Body of pancreas (tissue), 4 donors: ENCODE measurements at regions not wholly inside any gene's neighbourhood (a gene's known extent, or its start where the extent isn't known, plus 50 kb on each side); places are given as distances from the start of the nearest gene placed in this dataset.

Experiments
- ATAC-seq: fragments of 150-250 bp; one replicate; pipeline ENCODE4 v1.9.1; 2016
- DNase-seq, 4 donors: peaks; one replicate each; pipeline ENCODE4 v3.0.0-alpha.2; 2019
- H3K27ac ChIP-seq, 4 donors: fragments of 200-600 bp; sonication (generic); 1 replicate in 3 of 4; 2 replicates in 1 of 4; pipeline versions ENCODE4 v1.5.1 to v1.6.1; 2016 to 2019; ENCODE audit warnings: mild to moderate bottlenecking in 1 of 4, mixed read lengths in 1 of 4, moderate library complexity in 1 of 4
- H3K27me3 ChIP-seq, 2 donors: fragments of 200-600 bp; sonication (generic); one replicate each; pipeline ENCODE4 v1.6.0; 2016; ENCODE audit warnings: mild to moderate bottlenecking in 1 of 2
- H3K36me3 ChIP-seq, 2 donors: fragments of 200-600 bp; sonication (generic); replicated peaks in 1 of 2; 2 replicates each; pipeline ENCODE4 v1.5.1; 2016; ENCODE audit warnings: low read depth in 2 of 2; ENCODE audit not compliant: insufficient read depth in 1 of 2
- H3K4me1 ChIP-seq: fragments of 200-600 bp; sonication (generic); one replicate; pipeline ENCODE4 v1.6.0; 2016
- H3K4me3 ChIP-seq, 2 donors: fragments of 200-600 bp; sonication (generic); 1 replicate in 1 of 2; 2 replicates in 1 of 2; pipeline ENCODE4 v1.5.1; 2016 to 2019
- H3K9me3 ChIP-seq, 3 donors: fragments of 200-600 bp; sonication (generic); 1 replicate in 2 of 3; 2 replicates in 1 of 3; pipeline ENCODE4 v1.5.1; 2016
- POLR2A ChIP-seq, 3 donors: fragments of 450-650 bp; IDR thresholded peaks; one replicate each; pipeline ENCODE4 v1.6.1; 2016; ENCODE audit warnings: antibody characterized with exemption in 3 of 3, mild to moderate bottlenecking in 2 of 3
- WGBS, 2 donors: methylation state at CpG; one replicate each; pipeline ENCODE4 v1.1.5; 2017; 5-methylcytosine and 5-hydroxymethylcytosine counted together
- intact Hi-C: fragments of 100-400 bp; cut with DNase I; formaldehyde crosslinking; loops from one replicate; pipeline ENCODE4 v1.15.1; 2023
- TF ChIP-seq, protein P1 (sequence below), 7 experiments: fragments of 450-650 bp in 4 of 7; fragments of 200-600 bp in 3 of 7; sonication (generic) in 3 of 7; IDR thresholded peaks; one replicate each; pipeline ENCODE4 v1.5.1; 2016 to 2019; ENCODE audit warnings: antibody characterized with exemption in 7 of 7

DNA sequence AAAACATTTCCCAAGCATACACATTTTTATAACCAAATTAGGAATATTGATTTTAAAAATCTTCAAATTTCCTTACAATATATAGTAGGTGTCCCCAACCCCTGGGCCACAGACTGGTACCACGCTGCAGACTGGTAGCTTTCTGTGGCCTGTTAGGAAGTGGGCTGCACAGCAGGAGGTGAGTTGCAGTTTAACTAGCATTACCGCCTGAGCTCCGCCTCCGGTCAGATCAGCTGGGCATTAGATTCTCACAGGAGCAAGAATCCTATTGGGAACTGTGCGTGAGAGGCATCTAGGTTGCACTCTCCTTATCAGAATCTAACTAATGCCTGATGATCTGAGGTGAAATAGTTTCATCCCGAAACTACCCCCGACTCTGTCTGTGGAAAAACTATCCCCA is 62.1 kb downstream of the ZWINT start:
- Histone ChIP-seq H3K9me3 (no peaks in the 10 kb centered on the region), H3K4me1 (no peaks in the 10 kb centered on the region), H3K4me3 (no peak overlapping the region), H3K27me3 (no peaks in the 10 kb centered on the region), H3K36me3 (no peaks in the 10 kb centered on the region), H3K27ac (no peak overlapping the region)
- intact Hi-C loops: no loop called here
- DNase-seq (no peak), ATAC-seq (no peak)
- no peak for TF ChIP-seq POLR2A (IDR thresholded peaks at IDR 0.05)
- TF ChIP-seq, protein P1, sequence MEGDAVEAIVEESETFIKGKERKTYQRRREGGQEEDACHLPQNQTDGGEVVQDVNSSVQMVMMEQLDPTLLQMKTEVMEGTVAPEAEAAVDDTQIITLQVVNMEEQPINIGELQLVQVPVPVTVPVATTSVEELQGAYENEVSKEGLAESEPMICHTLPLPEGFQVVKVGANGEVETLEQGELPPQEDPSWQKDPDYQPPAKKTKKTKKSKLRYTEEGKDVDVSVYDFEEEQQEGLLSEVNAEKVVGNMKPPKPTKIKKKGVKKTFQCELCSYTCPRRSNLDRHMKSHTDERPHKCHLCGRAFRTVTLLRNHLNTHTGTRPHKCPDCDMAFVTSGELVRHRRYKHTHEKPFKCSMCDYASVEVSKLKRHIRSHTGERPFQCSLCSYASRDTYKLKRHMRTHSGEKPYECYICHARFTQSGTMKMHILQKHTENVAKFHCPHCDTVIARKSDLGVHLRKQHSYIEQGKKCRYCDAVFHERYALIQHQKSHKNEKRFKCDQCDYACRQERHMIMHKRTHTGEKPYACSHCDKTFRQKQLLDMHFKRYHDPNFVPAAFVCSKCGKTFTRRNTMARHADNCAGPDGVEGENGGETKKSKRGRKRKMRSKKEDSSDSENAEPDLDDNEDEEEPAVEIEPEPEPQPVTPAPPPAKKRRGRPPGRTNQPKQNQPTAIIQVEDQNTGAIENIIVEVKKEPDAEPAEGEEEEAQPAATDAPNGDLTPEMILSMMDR (IDR thresholded peaks at IDR 0.05): no peak
- 61 to 64% methylated on average over 7 of the region's 7 CpGs for WGBS, 2 donors

DNA sequence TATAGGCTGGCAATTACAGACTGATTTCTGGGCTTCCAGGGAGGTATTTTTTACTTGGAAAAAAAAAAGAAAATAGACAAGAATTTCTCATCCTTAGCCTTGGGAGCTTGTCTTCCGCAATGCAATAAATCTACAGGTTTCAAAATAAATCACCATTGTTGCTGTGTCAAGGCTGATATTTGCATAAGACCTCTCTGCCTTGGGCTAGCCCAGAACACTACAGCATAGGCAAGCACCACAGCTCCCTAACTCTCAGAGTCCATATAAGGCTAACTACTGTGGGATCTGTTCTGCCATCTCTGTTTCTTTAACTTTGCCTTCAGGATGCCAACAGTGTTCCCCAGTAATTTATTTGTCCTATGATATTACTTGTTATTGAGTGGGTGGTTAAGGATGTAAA is 64.4 kb downstream of the ZWINT start:
- DNase-seq (no peak), ATAC-seq (no peak)
- no peaks in the 10 kb centered on the region for H3K9me3 ChIP-seq
- no peaks in the 10 kb centered on the region for H3K36me3 ChIP-seq
- no peaks in the 10 kb centered on the region for H3K4me1 ChIP-seq
- H3K27me3 ChIP-seq: no peaks in the 10 kb centered on the region
- intact Hi-C loops: no loop called here
- TF ChIP-seq, protein P1 (IDR thresholded peaks at IDR 0.05): no peak
- TF ChIP-seq POLR2A (IDR thresholded peaks at IDR 0.05): no peak
- no peak overlapping the region for H3K27ac ChIP-seq
- 71 to 81% methylated on average over 1 of the region's 1 CpG for WGBS, 2 donors
- no peak overlapping the region for H3K4me3 ChIP-seq

DNA sequence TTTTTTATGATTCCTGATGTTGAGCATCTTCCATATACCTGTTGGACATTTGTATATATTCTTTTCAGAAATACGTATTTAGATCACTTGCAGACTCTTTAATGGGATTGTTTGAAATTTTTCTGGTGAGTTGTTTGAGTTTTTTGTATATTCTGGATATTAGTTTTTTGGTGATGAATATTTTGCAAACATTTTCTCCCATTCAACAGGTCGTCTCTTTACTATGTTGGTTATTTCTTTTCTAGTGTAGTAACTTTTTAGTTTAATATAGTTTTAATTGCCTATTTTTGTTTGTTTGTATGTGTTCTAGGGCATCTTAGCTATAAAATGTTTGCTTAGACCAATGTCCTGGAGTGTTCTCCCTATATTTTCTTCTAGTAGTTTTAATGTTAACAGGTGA is 72.7 kb downstream of the ZWINT start:
- 36 to 41% methylated on average over 2 of the region's 2 CpGs for WGBS, 2 donors
- DNase-seq: no peak
- Histone ChIP-seq H3K36me3 (no peaks in the 10 kb centered on the region), H3K4me3 (no peak overlapping the region), H3K4me1 (no peaks in the 10 kb centered on the region), H3K9me3 (no peaks in the 10 kb centered on the region), H3K27ac (no peak overlapping the region), H3K27me3 (no peaks in the 10 kb centered on the region)
- TF ChIP-seq POLR2A (IDR thresholded peaks at IDR 0.05): no peak
- TF ChIP-seq, protein P1 (IDR thresholded peaks at IDR 0.05): no peak
- no peak for ATAC-seq
- intact Hi-C loops: no loop called here

DNA sequence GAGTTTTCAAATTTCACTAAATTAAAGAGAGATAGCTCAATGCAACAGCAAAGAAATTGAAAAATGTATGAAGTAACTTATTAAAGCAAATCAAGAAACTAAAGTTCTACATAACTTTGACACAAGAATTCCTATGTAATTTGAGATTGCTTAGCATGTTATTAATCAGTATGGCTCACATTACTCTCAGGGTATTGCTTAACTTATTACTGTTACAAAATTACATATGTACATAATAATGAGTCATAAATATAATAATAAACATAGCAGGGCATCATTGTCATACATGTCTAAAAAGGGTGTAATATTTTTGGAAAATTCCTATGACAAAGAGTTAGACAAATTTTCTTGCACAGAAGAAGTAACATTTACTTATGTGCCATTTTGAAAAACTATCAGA is 75.0 kb downstream of the ZWINT start:
- Histone ChIP-seq H3K4me1 (no peaks in the 10 kb centered on the region), H3K27me3 (no peaks in the 10 kb centered on the region), H3K4me3 (no peak overlapping the region), H3K9me3 (no peaks in the 10 kb centered on the region), H3K27ac (no peak overlapping the region), H3K36me3 (no peaks in the 10 kb centered on the region)
- ATAC-seq (no peak), DNase-seq (no peak)
- no peak for TF ChIP-seq POLR2A (IDR thresholded peaks at IDR 0.05)
- TF ChIP-seq, protein P1 (IDR thresholded peaks at IDR 0.05): no peak
- intact Hi-C loops: no loop called here

DNA sequence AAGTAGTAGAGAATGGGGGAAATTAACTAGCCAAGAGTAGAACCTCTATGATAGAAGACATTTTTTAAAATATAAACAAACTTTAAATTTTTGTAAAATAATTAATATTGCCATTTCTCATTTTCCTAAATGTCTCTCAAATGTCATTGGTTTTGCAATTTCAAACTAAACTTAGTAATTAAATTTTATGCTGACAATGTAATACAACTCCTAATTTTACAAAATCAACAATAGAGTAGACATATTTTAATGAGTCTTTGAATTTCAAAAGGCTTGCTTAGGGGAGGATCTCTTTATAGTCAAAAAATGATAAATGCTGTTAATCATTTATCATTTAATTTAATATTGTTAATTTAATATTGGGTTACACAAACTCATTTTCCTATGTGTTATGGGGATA is 81.8 kb downstream of the ZWINT start:
- DNase-seq: no peak

More for the DNA sequence above, 81.8 kb downstream of the ZWINT start:
- intact Hi-C loops: no loop called here
- TF ChIP-seq, protein P1 (IDR thresholded peaks at IDR 0.05): no peak
- no peak for TF ChIP-seq POLR2A (IDR thresholded peaks at IDR 0.05)
- Histone ChIP-seq H3K4me3 (no peak overlapping the region), H3K36me3 (no peaks in the 10 kb centered on the region), H3K9me3 (no peaks in the 10 kb centered on the region), H3K27me3 (no peaks in the 10 kb centered on the region), H3K4me1 (no peaks in the 10 kb centered on the region), H3K27ac (no peak overlapping the region)
- no peak for ATAC-seq
